ENCODE measurements at regions not wholly inside any gene's neighbourhood (a gene's known extent, or its start where the extent isn't known, plus 50 kb on each side); places are given as distances from the start of the nearest gene placed in this dataset.

DNA sequence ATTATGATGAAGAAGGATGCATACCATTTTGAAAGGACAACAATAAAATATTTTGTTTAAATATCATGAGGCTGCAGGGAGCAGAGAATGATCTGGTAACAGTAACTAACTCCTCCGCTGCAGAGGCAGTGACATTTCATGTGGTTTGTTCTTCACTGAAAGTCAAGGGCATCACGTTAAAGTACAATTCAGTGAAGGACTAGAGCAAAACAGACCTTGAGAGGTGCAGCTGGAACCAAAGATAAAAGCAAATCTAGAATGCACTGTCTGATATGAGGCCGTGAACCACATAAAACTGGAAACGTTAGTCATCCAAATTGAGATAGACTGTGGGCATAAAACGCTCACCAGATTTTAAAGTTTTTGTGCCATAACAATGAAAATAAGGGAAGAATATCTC lies 522.9 kb upstream of the TNP1 start:
- H3K27ac Mint-ChIP-seq: no peak overlapping the region
- H3K9me3 Mint-ChIP-seq: peaks cover 0 to 3% (median 0%) of the 10 kb centered on the region in 6 donors
- DNase-seq: no peak
- H3K36me3 Mint-ChIP-seq: peaks cover 0 to 6% (median 0%) of the 10 kb centered on the region in 3 donors
- peaks cover 4 to 6% (median 5%) of the 10 kb centered on the region in 3 donors for H3K27me3 Mint-ChIP-seq (ENCODE audit: low read depth in 3 of 3)
- no peaks in the 10 kb centered on the region for H3K4me1 Mint-ChIP-seq
- H3K4me3 Mint-ChIP-seq: no peak overlapping the region

GRCh38 chr2:217379807-217380206 lies 519.9 kb upstream of the TNP1 start:
- Mint-ChIP-seq H3K27me3 (ENCODE audit: low read depth in 3 of 3) (peaks cover 2 to 4% (median 4%) of the 10 kb centered on the region in 3 donors), H3K4me3 (no peak overlapping the region), H3K36me3 (peaks cover 0 to 6% (median 0%) of the 10 kb centered on the region in 3 donors), H3K9me3 (peaks cover 0 to 7% (median under 1%) of the 10 kb centered on the region in 6 donors), H3K4me1 (no peaks in the 10 kb centered on the region), H3K27ac (no peak overlapping the region)
- DNase-seq: no peak

GRCh38 chr2:217372794-217373193 lies 512.9 kb upstream of the TNP1 start:
- no peaks in the 10 kb centered on the region for H3K4me1 Mint-ChIP-seq
- DNase-seq: no peak
- H3K27me3 Mint-ChIP-seq (ENCODE audit: low read depth in 3 of 3): peaks cover 0 to 4% (median 2%) of the 10 kb centered on the region in 3 donors
- peaks cover 0 to 6% (median 0%) of the 10 kb centered on the region in 3 donors for H3K36me3 Mint-ChIP-seq
- H3K9me3 Mint-ChIP-seq: peaks cover 0 to 7% (median 0%) of the 10 kb centered on the region in 6 donors
- no peak overlapping the region for H3K4me3 Mint-ChIP-seq
- H3K27ac Mint-ChIP-seq: no peak overlapping the region

- DNase-seq: no peak
- no peak overlapping the region for H3K27ac Mint-ChIP-seq
- H3K4me3 Mint-ChIP-seq: no peak overlapping the region
Measured at GRCh38 chr2:217371781-217372213, 511.9 kb upstream of the TNP1 start.

GRCh38 chr2:217370391-217370790 lies 510.5 kb upstream of the TNP1 start:
- H3K4me1 Mint-ChIP-seq: no peaks in the 10 kb centered on the region
- H3K27me3 Mint-ChIP-seq (ENCODE audit: low read depth in 3 of 3): peaks cover 0 to 3% (median 0%) of the 10 kb centered on the region in 3 donors
- no peaks in the 10 kb centered on the region for H3K9me3 Mint-ChIP-seq
- H3K4me3 Mint-ChIP-seq: no peak overlapping the region
- DNase-seq: no peak
- no peak overlapping the region for H3K27ac Mint-ChIP-seq
- H3K36me3 Mint-ChIP-seq: no peaks in the 10 kb centered on the region

More at GRCh38 chr2:217371781-217372213, 511.9 kb upstream of the TNP1 start:
- H3K4me1 Mint-ChIP-seq: no peaks in the 10 kb centered on the region
- H3K9me3 Mint-ChIP-seq: no peaks in the 10 kb centered on the region
- peaks cover 0 to 6% (median 0%) of the 10 kb centered on the region in 3 donors for H3K36me3 Mint-ChIP-seq
- peaks cover 0 to 3% (median 2%) of the 10 kb centered on the region in 3 donors for H3K27me3 Mint-ChIP-seq (ENCODE audit: low read depth in 3 of 3)

DNA sequence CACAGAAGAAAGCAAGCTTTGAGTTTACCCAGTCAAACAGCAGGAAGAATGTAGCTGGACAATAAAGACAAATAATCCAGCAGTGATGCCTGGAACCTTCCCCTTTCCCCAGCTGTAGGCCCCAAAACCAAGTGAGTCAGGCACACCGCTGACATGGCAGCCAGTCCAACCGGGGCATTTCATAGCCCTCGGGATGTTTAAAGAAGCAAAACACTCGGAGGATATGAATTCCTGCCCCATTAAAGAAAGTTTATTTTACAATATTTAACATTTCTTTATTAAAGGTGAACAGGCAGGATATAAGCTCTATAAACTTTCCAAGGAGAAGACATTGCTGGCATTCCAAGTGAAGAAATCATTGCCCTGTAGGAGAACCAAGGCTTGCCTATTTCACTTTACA lies 507.6 kb upstream of the TNP1 start:
- Mint-ChIP-seq H3K4me1 (no peaks in the 10 kb centered on the region), H3K4me3 (no peak overlapping the region), H3K27ac (no peak overlapping the region), H3K9me3 (no peaks in the 10 kb centered on the region), H3K36me3 (no peaks in the 10 kb centered on the region), H3K27me3 (ENCODE audit: low read depth in 3 of 3) (peaks cover 0 to 3% (median 0%) of the 10 kb centered on the region in 3 donors)
- no peak for DNase-seq

DNA sequence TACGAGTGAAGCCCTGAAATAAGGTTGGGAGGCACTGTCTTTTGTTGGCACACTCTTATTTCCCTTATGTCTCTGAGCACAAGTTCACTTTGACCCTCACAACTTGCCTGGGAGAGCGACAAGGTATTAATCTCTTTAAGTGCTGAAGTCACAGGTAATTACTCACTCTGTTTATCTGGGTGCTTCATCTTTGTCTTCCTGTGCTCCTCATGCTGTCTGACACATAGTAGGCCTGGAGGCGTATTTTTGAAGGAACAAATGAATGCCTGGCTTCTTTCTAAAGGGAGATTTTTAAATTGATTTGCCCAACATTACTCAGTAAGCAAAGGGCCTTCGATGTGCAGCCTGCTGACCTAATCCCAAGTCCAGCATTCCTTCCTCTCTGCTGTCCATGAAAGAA lies 507.1 kb upstream of the TNP1 start:
- DNase-seq: no peak
- H3K27ac Mint-ChIP-seq: no peak overlapping the region
- H3K27me3 Mint-ChIP-seq (ENCODE audit: low read depth in 3 of 3): peaks cover 0 to 3% (median 0%) of the 10 kb centered on the region in 3 donors
- no peaks in the 10 kb centered on the region for H3K36me3 Mint-ChIP-seq
- no peak overlapping the region for H3K4me3 Mint-ChIP-seq
- H3K4me1 Mint-ChIP-seq: no peaks in the 10 kb centered on the region
- H3K9me3 Mint-ChIP-seq: no peaks in the 10 kb centered on the region

DNA sequence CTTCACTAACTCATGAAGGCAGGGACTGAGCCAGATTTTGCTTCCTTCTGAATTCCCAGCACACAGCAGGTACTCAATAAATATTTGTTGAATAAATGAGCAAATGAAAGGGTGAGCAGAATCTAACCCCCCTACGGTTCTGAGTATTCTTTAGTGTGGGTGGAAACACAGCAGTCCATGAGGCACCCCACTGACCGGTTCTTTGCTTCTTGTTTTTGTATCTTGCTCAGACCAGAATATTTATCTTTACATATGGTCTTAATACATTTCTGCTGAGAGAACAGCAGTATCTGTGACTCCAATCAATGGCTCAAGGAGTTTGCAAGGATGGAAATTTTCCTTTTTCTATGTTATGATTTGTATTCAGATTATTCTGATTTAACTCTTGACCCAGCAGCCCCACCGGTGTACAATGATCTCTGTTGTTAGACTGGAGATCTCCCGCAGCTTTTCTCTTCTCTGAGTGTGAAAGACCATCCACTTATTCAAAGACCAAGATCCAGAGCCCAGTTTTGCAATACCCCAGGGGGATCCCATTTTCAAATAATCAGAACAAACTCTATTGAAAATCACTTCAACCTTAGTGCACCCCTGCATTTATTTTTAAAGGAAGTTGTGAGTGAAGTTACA lies 506.5 kb upstream of the TNP1 start:
- Mint-ChIP-seq H3K27me3 (ENCODE audit: low read depth in 3 of 3) (peaks cover 0 to 3% (median 0%) of the 10 kb centered on the region in 3 donors), H3K4me1 (no peaks in the 10 kb centered on the region), H3K4me3 (no peak overlapping the region), H3K36me3 (no peaks in the 10 kb centered on the region), H3K9me3 (no peaks in the 10 kb centered on the region), H3K27ac (no peak overlapping the region)
- DNase-seq: no peak

DNA sequence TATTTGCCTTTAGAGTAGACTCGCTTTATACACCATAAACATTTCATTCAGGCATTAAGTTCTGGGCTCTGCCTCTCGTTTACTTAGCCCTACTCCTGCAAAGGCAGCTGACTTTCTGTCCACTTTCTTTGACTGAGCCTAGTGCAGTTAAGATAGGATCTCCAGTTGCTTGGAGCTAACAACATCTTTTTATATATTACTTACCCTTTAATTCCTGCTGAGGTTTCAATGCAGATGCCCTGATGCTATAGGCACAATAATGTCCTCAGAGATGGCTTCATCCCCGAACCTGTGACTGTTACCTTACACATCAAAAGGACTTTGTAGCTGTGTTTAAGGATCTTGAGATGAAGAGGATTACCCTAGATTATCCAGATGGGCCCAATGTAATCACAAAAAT lies 505.8 kb upstream of the TNP1 start:
- Mint-ChIP-seq H3K4me1 (no peaks in the 10 kb centered on the region), H3K9me3 (no peaks in the 10 kb centered on the region), H3K27me3 (ENCODE audit: low read depth in 3 of 3) (peaks cover 0 to 3% (median 0%) of the 10 kb centered on the region in 3 donors), H3K4me3 (no peak overlapping the region), H3K27ac (no peak overlapping the region), H3K36me3 (no peaks in the 10 kb centered on the region)
- no peak for DNase-seq

- Mint-ChIP-seq H3K36me3 (no peaks in the 10 kb centered on the region), H3K4me3 (no peak overlapping the region), H3K9me3 (no peaks in the 10 kb centered on the region), H3K27me3 (ENCODE audit: low read depth in 3 of 3) (peaks cover 0 to 3% (median 0%) of the 10 kb centered on the region in 3 donors), H3K27ac (no peak overlapping the region), H3K4me1 (no peaks in the 10 kb centered on the region)
- DNase-seq: no peak
Measured at GRCh38 chr2:217364224-217364623, 504.4 kb upstream of the TNP1 start.

DNA sequence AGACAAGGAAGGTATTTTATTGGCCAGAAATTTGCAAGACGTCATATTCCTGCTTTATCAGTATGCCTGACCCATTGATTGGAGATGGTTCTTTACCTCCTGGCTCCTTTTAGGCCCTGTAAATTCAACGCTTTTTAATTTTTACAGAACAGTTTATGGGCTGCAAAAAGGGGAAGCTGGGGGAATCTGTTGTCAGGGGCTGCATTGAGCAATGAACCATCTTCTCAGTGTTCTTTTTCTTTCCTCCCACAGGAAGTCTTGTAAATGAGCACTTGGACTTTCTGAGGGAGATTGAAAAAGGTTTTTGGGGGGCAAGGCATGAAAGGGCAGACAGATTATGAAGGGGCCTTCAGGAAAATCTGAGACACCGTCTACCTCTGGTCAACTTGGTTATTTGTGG lies 503.6 kb upstream of the TNP1 start:
- peaks cover 0 to 3% (median 0%) of the 10 kb centered on the region in 3 donors for H3K27me3 Mint-ChIP-seq (ENCODE audit: low read depth in 3 of 3)
- H3K4me1 Mint-ChIP-seq: no peaks in the 10 kb centered on the region
- no peak for DNase-seq
- no peaks in the 10 kb centered on the region for H3K9me3 Mint-ChIP-seq
- no peak overlapping the region for H3K27ac Mint-ChIP-seq
- no peak overlapping the region for H3K4me3 Mint-ChIP-seq
- no peaks in the 10 kb centered on the region for H3K36me3 Mint-ChIP-seq

GRCh38 chr2:217362710-217363109 lies 502.8 kb upstream of the TNP1 start:
- Mint-ChIP-seq H3K27ac (no peak overlapping the region), H3K4me3 (no peak overlapping the region), H3K9me3 (no peaks in the 10 kb centered on the region), H3K27me3 (ENCODE audit: low read depth in 3 of 3) (peaks cover 0 to 3% (median 0%) of the 10 kb centered on the region in 3 donors), H3K36me3 (no peaks in the 10 kb centered on the region), H3K4me1 (no peaks in the 10 kb centered on the region)
- no peak for DNase-seq

DNA sequence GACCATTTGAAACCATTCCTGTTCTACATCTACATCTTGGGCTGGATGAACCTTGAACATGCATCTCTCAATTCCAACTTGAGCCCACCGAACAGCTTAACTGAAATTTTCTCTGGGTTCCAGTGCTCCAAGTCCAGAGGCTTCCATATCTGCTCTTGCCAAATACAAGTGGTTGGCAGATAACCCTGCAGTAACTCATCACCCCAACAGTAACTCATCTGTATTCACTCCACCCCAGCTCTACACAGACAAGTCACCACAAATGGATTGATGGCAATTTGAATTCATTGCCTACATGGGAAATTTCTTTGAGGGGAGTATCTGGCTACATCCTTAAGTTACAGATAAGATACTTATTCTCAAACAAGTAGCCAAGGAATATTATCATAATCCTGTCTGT lies 502.4 kb upstream of the TNP1 start:
- H3K27ac Mint-ChIP-seq: no peak overlapping the region
- H3K36me3 Mint-ChIP-seq: no peaks in the 10 kb centered on the region
- H3K27me3 Mint-ChIP-seq (ENCODE audit: low read depth in 3 of 3): peaks cover 0 to 3% (median 0%) of the 10 kb centered on the region in 3 donors
- H3K4me3 Mint-ChIP-seq: no peak overlapping the region
- no peaks in the 10 kb centered on the region for H3K9me3 Mint-ChIP-seq
- DNase-seq: no peak
- no peaks in the 10 kb centered on the region for H3K4me1 Mint-ChIP-seq

DNA sequence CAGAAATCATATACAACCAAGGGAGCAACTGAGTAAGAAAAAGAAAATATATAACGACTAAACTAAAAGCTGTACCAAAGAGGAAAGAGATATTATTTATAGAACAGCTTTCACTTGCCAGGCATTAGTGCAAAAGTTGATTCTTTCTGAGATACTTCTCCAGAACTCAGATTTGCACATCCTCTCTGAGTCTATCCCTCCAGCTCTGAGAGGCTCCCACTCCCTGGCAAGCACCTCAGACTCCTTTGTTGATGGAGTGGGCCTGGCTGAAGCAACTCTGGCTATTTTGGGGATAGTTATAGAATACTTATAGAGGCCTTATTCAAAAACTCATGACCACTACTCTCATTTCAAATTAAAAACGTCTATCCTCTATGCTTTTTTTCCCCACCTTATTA lies 501.6 kb upstream of the TNP1 start:
- Mint-ChIP-seq H3K27ac (no peak overlapping the region), H3K27me3 (ENCODE audit: low read depth in 3 of 3) (peaks cover 0 to 5% (median 0%) of the 10 kb centered on the region in 3 donors), H3K4me3 (no peak overlapping the region), H3K9me3 (no peaks in the 10 kb centered on the region), H3K36me3 (no peaks in the 10 kb centered on the region), H3K4me1 (no peaks in the 10 kb centered on the region)
- no peak for DNase-seq
